HG03520 (cell line): ENCODE measurements at regions not wholly inside any gene's neighbourhood (a gene's known extent, or its start where the extent isn't known, plus 50 kb on each side); places are given as distances from the start of the nearest gene placed in this dataset.

Experiments used
- ATAC-seq: cut with Tn5 transposase; IDR thresholded peaks from one replicate; pipeline ENCODE4 v1.9.1; 2021; ENCODE audit warnings: mild to moderate bottlenecking, moderate library complexity; ENCODE audit not compliant: unreplicated experiment

DNA sequence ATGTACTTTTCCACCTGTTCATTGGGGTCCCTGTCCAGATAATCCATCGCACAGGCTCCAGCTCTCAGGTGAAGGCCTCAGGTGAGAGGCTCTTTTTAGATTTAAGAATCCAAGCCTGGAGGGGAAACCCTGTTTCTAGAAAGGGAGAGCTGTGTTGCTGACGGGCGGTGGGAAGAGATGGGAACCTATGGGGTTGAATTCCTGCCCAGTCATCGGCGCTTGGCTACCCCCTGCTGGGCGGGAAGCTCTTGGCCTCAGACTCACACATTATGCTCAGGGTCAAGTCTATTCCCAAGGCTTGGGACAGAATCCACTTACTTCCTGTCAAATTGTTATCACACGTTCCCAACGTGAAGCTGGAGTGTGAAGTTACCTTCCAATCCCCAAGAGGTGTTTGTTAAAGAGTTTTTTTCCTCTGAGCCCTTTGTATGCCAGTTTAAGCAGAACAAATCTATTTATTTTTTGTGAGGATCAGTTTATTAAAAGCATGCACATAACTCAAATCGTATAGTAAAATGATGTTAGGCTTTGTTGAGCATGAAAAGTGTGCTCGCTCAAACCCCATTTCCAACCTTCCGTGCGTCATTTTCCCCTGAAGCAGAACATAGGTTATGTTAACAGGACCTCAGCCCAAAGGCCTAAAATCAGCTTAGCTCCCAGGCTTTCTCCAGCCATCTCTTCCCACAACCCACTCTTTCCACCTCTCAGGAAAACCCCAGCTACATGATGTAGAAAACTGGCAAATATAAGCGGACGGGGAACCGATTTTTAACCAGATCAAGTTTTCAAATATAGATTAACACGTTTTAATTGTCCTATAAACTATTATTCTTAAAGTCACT lies 181.7 kb upstream of the ETAA1 start:
- no peak for ATAC-seq

DNA sequence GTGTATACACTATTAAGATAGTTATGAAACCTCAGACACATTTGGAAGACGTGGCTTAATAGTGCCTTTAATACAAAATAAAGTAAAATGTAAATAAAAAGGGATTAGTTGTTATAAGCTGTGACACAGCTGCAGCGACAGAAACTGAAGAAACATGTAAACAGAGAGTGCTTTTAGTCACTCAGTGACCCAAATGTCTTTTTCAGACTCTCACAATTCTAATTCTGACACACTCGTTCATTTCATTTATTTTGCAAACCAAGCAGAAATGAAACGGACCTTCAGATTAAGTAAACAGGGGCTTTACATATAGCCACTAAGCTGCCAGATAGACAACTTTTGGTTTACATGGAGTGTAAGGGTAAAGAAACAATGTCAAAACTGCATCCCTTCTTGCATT lies 181.0 kb upstream of the ETAA1 start:
- no peak for ATAC-seq

DNA sequence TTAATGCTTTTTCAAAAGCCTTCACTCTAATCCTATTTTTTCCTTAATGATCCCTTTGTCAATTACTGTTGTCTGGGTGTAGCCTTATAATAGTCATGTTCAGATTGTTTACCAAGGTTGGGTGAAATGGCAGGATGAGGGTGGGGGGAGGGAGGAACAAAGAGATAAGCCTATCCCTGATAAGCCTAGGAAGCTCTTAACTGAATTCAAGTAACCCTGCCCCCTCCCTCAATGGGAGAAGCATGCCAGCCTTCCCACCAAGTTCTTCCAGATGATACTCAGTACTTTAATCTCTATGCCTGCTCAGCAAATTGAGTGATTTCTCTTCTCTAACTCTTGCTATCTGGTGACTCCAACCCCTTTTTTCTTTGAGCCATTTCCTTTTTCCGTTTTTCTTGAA lies 180.3 kb upstream of the ETAA1 start:
- no peak for ATAC-seq

DNA sequence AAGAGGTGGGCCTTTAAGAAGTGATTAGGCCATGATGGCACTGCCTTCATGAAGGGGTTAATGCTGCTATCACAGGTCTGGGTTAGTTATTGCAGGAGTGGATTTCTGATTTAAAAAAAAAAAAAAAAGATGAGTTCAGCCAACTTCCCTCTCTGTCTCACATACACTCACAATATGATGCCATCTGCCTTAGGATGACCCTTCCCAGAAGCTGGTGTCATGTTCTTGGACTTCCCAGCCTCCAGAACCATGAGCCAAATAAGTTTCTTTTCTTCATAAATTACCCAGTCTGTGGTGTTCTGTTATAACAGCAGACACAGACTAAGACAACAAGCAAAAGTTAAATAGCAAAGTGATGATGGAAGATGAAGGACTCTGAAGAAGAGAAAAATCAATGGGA lies 179.7 kb upstream of the ETAA1 start:
- no peak for ATAC-seq

DNA sequence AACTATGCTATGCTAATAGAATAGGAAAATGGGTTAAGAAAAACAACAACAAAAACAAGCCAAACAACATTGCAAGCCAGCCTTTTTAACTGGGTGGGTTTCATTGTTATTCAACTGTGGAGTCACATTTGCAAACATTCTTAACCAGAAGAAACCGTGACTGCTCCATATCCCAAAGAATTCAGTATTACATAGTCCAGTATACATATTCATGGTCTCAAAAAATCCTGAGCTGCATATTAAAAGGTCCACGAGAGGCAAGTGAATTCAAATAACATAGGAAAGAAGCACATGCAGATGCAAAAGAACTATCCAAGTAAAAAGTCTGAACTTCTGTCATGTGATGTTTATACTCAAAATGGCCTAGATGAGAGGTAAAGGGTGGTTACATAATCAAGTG lies 179.1 kb upstream of the ETAA1 start:
- no peak for ATAC-seq

DNA sequence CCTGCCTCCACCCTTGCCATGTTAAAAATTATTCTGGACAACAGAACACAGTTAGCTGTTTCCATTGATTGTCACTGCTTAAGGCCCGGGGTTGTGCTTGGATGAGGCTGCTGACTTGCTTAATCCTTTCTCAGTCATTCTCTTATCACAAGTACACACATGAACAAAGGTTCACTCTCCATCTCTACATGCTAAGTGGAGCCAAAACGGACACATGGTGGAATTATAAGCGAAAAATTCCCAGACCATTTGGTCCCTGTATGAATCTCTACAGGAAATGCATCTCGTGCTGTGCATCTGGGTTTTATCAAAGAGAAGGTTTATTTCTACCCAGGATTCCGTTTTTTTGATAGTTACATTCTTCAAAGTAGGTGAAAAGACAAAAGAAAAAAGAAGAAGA lies 177.5 kb upstream of the ETAA1 start:
- no peak for ATAC-seq

DNA sequence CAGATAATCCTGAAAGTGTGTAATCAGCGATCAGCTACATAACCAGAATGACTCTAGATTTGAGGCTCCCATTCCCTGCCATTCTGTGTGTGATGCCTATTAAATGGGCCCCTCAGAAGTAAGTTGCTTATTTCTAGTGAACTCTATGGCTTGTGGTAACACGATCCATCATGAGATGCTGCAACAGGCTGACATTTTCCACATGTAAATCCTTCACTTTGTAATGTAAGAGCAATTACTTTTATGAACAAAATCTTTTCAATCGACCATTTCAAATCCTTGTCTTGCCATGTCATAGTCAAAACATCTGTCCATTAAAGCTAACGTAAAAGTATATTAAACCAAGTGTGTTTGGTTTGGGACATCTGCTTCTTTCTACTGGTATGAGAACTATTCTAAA lies 175.9 kb upstream of the ETAA1 start:
- ATAC-seq: no peak

DNA sequence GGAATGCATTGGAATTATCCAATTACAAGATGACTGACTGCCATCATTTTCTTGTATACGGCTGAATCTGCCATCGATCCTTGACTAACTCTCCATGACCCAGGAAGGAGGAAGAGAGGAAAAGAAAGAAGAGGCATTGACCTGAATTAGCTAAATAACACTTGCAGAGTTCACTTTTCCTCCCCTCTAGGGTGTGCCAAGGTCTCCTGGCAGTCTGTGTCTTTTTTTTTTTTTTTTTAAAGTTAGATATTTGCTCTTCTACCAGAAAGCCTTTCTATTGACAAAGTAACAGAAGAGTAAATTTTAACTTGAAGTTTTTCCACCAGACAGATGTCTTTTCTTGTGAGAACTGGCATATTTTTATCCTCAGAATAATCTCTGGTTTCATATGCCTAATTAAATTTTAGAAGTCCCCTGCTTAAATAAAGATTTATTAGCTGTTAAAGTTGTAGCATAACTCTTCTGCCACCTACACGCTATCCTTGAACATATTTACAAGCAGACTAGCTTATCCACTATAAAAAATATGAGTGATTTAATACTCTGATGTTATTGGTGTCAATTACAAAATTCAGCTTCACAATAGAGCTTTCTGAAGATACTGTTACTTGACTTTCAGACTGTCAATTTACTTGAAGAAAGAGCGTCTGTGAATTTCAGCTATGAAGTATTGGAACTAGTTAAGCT lies 171.7 kb upstream of the ETAA1 start:
- no peak for ATAC-seq

DNA sequence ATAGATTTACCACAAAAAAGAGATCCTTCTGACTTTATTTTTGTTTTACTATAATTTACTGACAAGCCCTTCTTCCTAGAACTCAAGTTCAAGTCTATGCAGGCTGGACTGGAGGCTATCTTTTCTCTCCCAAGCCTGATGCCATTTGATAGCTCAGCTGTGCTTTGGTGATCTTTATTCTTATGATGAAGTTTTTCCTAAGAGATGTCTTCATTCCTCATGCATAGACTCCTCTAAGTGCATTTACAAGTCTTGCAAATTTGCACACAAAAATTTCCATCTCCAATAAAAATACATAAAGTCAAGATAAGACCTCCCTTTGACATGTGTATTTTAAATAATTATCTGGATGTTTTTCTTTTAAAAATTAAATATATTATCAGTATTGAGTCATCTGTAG lies 167.4 kb upstream of the ETAA1 start:
- no peak for ATAC-seq

DNA sequence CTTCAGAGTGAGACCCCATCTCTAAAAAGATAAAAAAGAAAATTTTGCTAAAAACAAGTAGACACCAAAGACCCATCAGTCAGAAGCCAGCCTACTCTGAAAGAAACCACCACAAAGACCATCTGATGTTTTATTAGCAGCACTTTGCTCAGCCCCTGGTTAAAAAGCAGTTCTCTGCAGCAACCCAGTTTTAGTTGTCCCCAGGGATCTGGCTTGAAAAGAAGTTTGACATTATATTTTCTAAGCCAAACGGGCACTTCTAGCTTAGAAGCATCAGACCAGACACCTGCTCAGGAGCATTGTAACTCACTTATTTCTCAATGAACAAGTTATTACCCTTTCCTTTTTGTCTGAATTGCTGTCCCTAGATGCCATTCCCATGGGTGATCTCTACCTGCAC lies 164.2 kb upstream of the ETAA1 start:
- ATAC-seq: no peak

DNA sequence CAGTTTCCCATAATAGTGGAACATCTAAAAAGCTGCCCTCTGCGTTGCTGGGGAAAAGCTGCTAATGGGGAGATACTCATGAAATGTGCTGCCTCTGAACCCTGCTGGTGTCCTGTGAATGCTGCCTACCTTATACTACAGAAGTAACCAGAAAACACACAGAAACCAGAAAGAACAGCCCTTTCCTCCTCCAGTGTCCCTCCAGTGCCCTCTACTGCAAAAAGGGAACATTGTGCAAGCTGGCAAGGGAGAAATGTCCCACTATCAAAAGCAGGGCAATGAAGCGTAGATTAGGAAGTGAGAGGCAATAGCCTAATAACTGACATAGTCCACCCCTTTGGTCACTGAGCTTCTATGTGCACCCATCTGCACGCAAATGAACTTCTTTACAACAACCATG lies 162.7 kb upstream of the ETAA1 start:
- no peak for ATAC-seq

DNA sequence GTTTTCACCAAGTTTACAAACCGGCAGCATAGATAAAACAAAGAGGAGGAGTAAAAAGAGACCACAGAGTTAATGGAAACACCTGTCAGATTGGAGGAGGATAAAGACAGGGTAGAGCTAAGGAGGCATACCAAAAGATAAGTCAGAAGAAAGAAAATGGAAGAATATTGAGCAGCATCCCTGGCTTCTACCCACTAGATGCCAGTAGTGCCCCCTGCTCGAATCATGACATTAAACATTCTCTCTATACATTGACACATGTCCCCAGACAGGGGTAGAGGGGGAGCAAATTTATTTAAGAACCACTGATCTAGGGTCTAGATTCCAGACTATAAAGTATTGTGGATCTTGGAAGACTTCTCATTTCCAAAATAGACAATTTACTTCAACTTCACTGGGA lies 159.8 kb upstream of the ETAA1 start:
- no peak for ATAC-seq

DNA sequence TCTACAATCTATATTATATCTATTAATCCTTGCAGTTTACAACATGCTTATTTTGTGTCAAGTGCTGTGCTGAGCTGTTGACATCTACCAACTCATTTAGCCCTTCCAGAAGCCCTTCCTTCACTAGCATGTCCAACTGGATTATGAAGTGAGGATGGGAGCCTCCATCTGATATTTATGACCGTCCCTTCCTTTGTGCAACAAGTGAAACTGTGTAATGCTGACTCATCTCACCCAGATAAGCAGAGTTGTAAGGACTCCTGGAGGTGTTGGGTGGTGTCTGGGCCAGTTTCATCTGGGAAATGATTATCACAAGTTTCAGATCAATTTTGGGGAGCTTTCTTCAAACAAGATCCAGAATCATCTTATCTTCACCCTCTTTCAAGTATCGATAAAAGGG lies 156.6 kb upstream of the ETAA1 start:
- ATAC-seq: no peak

DNA sequence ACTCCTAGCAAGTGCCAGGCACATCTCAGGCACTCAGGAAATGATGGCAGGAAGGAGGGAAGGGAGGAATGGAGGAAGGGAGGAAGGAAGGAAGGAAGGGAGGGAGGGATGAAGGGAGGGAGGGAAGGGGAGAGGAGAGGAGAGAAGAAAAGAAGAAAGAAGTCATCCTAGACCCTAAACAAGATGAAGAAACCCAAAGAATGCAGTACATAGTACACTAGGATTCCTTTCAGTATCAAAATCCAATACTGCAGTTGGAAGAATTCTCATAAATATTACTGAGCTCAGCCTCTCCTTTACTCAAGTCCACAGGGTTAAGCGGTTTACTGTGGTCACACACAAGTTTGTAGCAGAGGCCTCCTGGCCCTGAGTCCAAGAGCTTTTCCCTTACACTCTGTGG lies 155.7 kb upstream of the ETAA1 start:
- ATAC-seq: no peak

DNA sequence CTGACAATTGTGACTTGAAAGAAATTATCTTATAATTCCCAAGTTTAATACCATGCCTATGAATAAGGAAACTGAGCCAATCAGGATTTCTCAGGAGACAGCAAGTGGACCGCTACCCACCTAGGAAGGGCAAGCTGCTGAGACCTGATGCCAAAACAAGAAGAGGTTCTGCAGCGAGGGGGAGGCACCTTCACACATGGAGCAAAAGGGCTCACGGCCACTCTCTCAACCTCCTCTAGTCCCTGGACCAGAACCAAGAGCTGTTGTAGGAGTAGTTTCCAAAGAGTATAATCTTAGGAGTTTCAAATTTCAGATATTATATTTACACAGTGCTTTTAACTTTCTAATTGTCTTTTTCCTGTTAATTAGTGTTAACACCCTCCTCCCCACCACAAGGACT lies 154.7 kb upstream of the ETAA1 start:
- ATAC-seq: no peak

DNA sequence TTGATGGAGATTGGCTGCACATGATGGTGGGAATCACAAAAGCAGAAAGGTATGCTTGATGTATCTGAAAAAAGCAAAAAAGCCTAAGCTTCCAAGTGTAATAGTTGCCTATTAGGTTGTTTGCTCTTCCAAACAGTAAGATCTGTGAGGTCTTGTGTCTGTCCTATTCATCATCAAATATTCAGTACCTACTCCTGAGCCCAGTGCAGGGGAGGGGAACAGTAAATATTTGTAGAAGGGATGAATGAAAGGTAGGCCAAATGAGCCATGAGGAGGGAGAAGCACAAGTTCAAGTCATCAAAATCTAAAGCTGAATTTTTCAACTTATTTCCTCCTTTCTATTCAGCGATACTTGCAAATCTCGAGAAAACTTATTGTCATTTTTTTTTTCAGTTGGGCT lies 153.2 kb upstream of the ETAA1 start:
- ATAC-seq: no peak

DNA sequence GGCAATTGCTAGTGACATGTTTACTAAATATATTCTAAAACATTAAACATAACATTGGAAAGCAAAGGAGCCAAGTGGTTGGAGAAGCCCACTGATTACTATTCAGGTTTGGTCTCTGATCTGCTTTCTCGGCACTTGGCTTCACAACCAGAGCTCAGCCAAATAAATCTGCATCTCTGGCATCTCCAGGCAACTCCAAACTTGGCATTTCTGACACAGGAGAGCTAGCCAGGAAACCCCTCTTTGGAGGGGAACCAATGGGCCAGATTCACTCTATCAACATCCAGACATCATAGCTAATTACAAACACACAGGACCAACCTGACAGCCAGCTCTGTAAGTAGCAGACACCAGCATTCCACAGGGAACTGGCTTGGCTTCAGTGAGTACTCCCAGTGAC lies 150.3 kb upstream of the ETAA1 start:
- no peak for ATAC-seq

DNA sequence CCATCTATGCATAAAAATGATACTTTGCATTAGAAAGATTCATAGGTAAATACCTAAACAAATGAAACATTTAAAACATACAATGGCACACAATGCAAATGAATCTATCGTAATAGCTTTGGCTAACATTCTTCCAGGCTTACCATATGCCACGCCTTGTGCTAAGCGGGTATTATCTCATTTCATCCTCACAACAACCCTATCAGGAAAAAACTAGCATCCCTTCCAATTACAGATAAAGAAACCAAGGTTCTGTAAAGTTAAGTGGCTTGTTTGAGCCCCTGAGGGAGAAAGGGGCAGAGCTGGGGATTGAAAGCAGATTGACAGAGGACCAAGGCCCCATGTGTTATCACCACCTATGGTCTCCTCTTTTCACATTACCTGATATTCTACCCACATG lies 145.4 kb upstream of the ETAA1 start:
- no peak for ATAC-seq

DNA sequence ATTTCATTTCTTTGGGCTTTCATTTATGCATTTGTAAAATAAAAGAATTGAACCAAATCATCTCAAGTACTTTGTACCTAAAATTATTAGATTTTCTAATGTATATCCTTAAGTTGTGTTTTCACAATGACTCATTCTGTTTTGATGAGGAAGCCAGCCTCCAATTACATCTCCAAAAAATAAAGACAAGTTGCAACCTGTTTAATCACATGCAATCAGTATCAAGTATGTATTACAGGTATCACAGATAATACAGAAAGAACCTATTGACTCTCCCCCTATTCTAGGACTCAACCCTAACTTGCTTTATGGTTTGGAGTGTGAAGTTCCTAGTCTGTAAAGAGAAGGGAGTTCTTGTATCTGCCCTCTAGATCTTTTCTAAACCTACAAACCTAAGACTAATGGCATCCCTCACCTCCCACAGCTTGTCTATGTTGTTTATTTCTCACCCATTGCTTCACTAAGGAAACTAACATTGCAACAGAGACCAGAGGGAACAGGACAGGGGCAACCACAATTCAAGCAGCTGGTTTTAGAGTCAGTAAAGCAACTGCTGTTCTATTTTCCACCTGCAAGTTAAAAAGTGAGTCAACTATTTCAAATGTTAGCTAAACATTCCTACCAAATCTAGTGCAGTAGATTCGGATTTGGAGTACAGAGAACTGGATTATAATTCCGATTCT lies 141.1 kb upstream of the ETAA1 start:
- ATAC-seq: no peak

DNA sequence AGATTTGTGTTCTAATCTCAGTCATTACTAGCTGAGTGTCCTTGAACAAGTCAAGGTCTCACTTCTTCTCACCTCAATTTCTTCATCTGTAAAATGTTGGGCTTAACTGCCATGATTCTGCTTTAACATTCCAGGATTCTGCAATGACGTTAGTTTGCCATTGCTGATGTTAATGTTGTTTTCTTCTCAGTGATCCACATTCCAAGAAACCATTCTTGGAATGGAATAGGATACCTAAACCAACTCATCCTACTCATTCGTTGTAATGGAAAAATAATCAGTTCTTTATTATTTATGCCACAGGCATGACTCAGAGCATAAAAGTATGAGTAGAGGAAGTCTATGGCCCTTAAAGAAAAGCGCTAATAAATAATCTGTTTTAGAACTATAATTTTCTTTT lies 140.2 kb upstream of the ETAA1 start:
- ATAC-seq: no peak

DNA sequence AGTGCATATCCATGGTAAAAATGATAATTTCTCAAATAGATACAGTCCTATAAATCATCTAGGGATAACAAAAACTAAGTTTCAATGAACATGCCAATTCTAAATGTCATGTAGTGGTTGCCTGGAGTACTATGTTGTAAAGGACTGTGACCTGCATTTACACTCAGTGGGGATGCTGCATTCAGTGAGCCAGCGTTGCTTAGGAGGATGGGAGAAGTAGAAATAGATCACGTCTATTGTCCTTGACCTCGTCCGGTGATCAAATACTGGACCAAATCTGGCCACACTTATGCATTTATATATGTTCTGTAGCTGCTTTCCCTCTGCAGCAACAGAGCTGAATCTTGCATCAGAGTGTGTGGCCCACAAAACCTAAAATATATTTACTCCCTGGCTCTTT lies 139.0 kb upstream of the ETAA1 start:
- ATAC-seq: no peak

DNA sequence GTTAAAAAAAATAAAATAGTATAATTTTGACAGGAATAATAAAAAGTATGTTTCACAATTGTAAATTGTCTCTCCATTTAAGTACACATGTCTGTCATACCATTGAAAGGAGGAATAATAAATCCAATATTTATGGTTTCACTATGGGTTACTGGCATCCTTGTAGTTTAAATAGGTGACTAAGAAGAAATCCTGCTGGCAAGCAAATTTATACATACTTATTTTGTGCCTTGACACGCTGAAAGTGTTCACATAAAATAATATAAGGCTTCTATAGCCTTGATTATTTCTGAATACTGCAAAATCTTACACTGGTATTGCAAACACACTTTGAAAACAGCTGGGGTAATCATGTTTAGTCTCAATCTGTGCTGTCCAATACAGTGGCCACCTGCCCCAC lies 138.3 kb upstream of the ETAA1 start:
- ATAC-seq: no peak
